Suprapubic skin (tissue), 3 donors: ENCODE measurements at regions not wholly inside any gene's neighbourhood (a gene's known extent, or its start where the extent isn't known, plus 50 kb on each side); places are given as distances from the start of the nearest gene placed in this dataset.

Experiments used
- POLR2AphosphoS5 ChIP-seq, 3 donors: sonication (generic); formaldehyde crosslinking; IDR thresholded peaks; one replicate each; pipeline ENCODE4 v1.6.1; 2017; ENCODE audit warnings: antibody characterized with exemption in 3 of 3
- TF ChIP-seq, protein P1 (sequence below), 2 donors: fragments of 200-600 bp in 1 of 2; fragments of 450-650 bp in 1 of 2; sonication (generic) in 1 of 2; IDR thresholded peaks; one replicate each; pipeline ENCODE4 v1.5.1; 2016 to 2019; ENCODE audit warnings: antibody characterized with exemption in 2 of 2, mild to moderate bottlenecking in 1 of 2, moderate library complexity in 1 of 2

DNA sequence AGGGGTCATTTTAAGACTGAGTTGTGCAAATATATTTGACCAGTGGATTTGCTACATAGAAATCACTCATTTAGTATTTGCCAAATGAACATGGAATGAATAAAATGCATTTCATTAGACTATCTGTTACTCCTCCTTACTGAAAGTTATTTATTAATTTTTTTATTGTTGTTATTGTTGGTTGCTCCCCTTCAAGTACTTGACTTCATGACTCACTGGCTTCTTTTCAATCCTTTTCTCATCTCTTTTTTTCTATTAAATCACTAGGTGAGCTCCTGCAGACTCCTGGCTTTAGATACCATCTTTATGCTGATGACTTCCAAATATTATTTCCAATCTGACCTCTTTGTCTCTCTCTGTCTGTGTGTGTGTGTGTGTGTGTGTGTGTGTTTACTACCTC lies 192.2 kb upstream of the FAM83B start:
- TF ChIP-seq, protein P1, sequence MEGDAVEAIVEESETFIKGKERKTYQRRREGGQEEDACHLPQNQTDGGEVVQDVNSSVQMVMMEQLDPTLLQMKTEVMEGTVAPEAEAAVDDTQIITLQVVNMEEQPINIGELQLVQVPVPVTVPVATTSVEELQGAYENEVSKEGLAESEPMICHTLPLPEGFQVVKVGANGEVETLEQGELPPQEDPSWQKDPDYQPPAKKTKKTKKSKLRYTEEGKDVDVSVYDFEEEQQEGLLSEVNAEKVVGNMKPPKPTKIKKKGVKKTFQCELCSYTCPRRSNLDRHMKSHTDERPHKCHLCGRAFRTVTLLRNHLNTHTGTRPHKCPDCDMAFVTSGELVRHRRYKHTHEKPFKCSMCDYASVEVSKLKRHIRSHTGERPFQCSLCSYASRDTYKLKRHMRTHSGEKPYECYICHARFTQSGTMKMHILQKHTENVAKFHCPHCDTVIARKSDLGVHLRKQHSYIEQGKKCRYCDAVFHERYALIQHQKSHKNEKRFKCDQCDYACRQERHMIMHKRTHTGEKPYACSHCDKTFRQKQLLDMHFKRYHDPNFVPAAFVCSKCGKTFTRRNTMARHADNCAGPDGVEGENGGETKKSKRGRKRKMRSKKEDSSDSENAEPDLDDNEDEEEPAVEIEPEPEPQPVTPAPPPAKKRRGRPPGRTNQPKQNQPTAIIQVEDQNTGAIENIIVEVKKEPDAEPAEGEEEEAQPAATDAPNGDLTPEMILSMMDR (IDR thresholded peaks at IDR 0.05), result no peak
- TF ChIP-seq POLR2AphosphoS5 (IDR thresholded peaks at IDR 0.05), result no peak
